ENCODE measurements at regions not wholly inside any gene's neighbourhood (a gene's known extent, or its start where the extent isn't known, plus 50 kb on each side); places are given as distances from the start of the nearest gene placed in this dataset.

- no peak for TF ChIP-seq THYN1 (CRISPR knock-in tag; IDR thresholded peaks at IDR 0.05; ENCODE audit: borderline replicate concordance, low read depth)
- TF ChIP-seq ZNF784 (CRISPR knock-in tag; IDR thresholded peaks at IDR 0.05; ENCODE audit: borderline replicate concordance) = no peak
- no peak for TF ChIP-seq MEIS1 (CRISPR knock-in tag; IDR thresholded peaks at IDR 0.05; ENCODE audit: borderline replicate concordance)
- no peak for TF ChIP-seq ZSCAN12 (CRISPR knock-in tag; IDR thresholded peaks at IDR 0.05)
- no peak for TF ChIP-seq ASH2L (IDR thresholded peaks at IDR 0.05; ENCODE audit: insufficient read length, low read depth, low read length)
- no peak for TF ChIP-seq ZNF549 (CRISPR knock-in tag; IDR thresholded peaks at IDR 0.05)
- no peak for TF ChIP-seq ATF1 (CRISPR knock-in tag; IDR thresholded peaks at IDR 0.05)
- no peak for TF ChIP-seq BRF2 (CRISPR knock-in tag; IDR thresholded peaks at IDR 0.05)
- TF ChIP-seq IRX3 (CRISPR knock-in tag; IDR thresholded peaks at IDR 0.05; ENCODE audit: borderline replicate concordance, low read depth) = no peak
- no peak for TF ChIP-seq ZNF354B (CRISPR knock-in tag; IDR thresholded peaks at IDR 0.05)
Observed at GRCh38 chr10:128994598-128995143, 472.4 kb upstream of the MGMT start.

Data from HepG2 (cell line).